HAP-1 (cell line): ENCODE measurements at regions not wholly inside any gene's neighbourhood (a gene's known extent, or its start where the extent isn't known, plus 50 kb on each side); places are given as distances from the start of the nearest gene placed in this dataset.

Experiments used
- DNase-seq, 2 experiments: peaks; one replicate each; pipeline ENCODE4 v3.0.0-alpha.2; 2016 to 2020; ENCODE audit warnings: low spot score in 2 of 2
- H3K27me3 ChIP-seq: fragments of 250-450 bp; sonication (Bioruptor Pico); 2 replicates; pipeline ENCODE4 v1.5.1; 2020; ENCODE audit warnings: low read depth, mild to moderate bottlenecking, moderate library complexity
- H3K36me3 ChIP-seq: fragments of 250-450 bp; sonication (Bioruptor Pico); replicated peaks from 2 replicates; pipeline ENCODE4 v1.5.1; 2020; ENCODE audit warnings: mild to moderate bottlenecking
- H3K4me1 ChIP-seq: fragments of 250-450 bp; sonication (Bioruptor Pico); 2 replicates; pipeline ENCODE4 v1.5.1; 2020; ENCODE audit warnings: mild to moderate bottlenecking
- H3K4me3 ChIP-seq: fragments of 250-450 bp; sonication (Bioruptor Pico); 2 replicates; pipeline ENCODE4 v1.5.1; 2020; ENCODE audit warnings: mild to moderate bottlenecking, moderate library complexity
- H3K9me3 ChIP-seq: fragments of 250-450 bp; sonication (Bioruptor Pico); 2 replicates; pipeline ENCODE4 v1.5.1; 2020; ENCODE audit warnings: mild to moderate bottlenecking, moderate library complexity
- in situ Hi-C: fragments of 300-500 bp; cut with MboI; formaldehyde crosslinking; loops from 3 replicates; pipeline ENCODE4 v1.14.3; 2020; ENCODE audit warnings: low sequenced_read_pairs, inconsistent platforms, mixed read lengths

- no peak for DNase-seq
- H3K9me3 ChIP-seq = no peaks in the 10 kb centered on the region
- no peaks in the 10 kb centered on the region for H3K36me3 ChIP-seq
- no peak overlapping the region for H3K4me3 ChIP-seq
- no peaks in the 10 kb centered on the region for H3K27me3 ChIP-seq
- in situ Hi-C loops = no loop called here
- H3K4me1 ChIP-seq = no peaks in the 10 kb centered on the region
Measured at GRCh38 chr3:104132566-104133403, 1233.9 kb upstream of the ALCAM start.

GRCh38 chr3:104133630-104134029 is 1233.1 kb upstream of the ALCAM start:
- H3K4me1 ChIP-seq = no peaks in the 10 kb centered on the region
- in situ Hi-C loops = no loop called here
- no peak for DNase-seq
- no peaks in the 10 kb centered on the region for H3K36me3 ChIP-seq
- no peaks in the 10 kb centered on the region for H3K9me3 ChIP-seq
- H3K27me3 ChIP-seq = no peaks in the 10 kb centered on the region
- H3K4me3 ChIP-seq = no peak overlapping the region

- Histone ChIP-seq H3K36me3 (no peaks in the 10 kb centered on the region), H3K9me3 (no peaks in the 10 kb centered on the region), H3K27me3 (no peaks in the 10 kb centered on the region), H3K4me3 (no peak overlapping the region), H3K4me1 (no peaks in the 10 kb centered on the region)
- in situ Hi-C loops = no loop called here
- no peak for DNase-seq
Measured at GRCh38 chr3:104137116-104137515, 1229.6 kb upstream of the ALCAM start.

GRCh38 chr3:104145164-104145563 is 1221.5 kb upstream of the ALCAM start:
- no peaks in the 10 kb centered on the region for H3K4me1 ChIP-seq
- in situ Hi-C loops = no loop called here
- H3K4me3 ChIP-seq = no peak overlapping the region
- DNase-seq = no peak
- H3K9me3 ChIP-seq = no peaks in the 10 kb centered on the region
- no peaks in the 10 kb centered on the region for H3K27me3 ChIP-seq
- H3K36me3 ChIP-seq = no peaks in the 10 kb centered on the region

- H3K27me3 ChIP-seq = no peaks in the 10 kb centered on the region
- no peak for DNase-seq
- no peaks in the 10 kb centered on the region for H3K9me3 ChIP-seq
- no peaks in the 10 kb centered on the region for H3K36me3 ChIP-seq
- H3K4me1 ChIP-seq = no peaks in the 10 kb centered on the region
- in situ Hi-C loops = no loop called here
- H3K4me3 ChIP-seq = no peak overlapping the region
Measured at GRCh38 chr3:104149154-104149553, 1217.6 kb upstream of the ALCAM start.

GRCh38 chr3:104150724-104151123 is 1216.0 kb upstream of the ALCAM start:
- in situ Hi-C loops = no loop called here
- Histone ChIP-seq H3K36me3 (no peaks in the 10 kb centered on the region), H3K4me3 (no peak overlapping the region), H3K4me1 (no peaks in the 10 kb centered on the region), H3K27me3 (no peaks in the 10 kb centered on the region), H3K9me3 (no peaks in the 10 kb centered on the region)
- no peak for DNase-seq

GRCh38 chr3:104154896-104155295 is 1211.8 kb upstream of the ALCAM start:
- in situ Hi-C loops = no loop called here
- no peaks in the 10 kb centered on the region for H3K27me3 ChIP-seq
- DNase-seq = no peak
- H3K4me1 ChIP-seq = no peaks in the 10 kb centered on the region
- H3K4me3 ChIP-seq = no peak overlapping the region
- H3K36me3 ChIP-seq = no peaks in the 10 kb centered on the region
- H3K9me3 ChIP-seq = no peaks in the 10 kb centered on the region

GRCh38 chr3:104165866-104166265 is 1200.8 kb upstream of the ALCAM start:
- Histone ChIP-seq H3K4me3 (no peak overlapping the region), H3K36me3 (no peaks in the 10 kb centered on the region), H3K27me3 (no peaks in the 10 kb centered on the region), H3K4me1 (no peaks in the 10 kb centered on the region), H3K9me3 (no peaks in the 10 kb centered on the region)
- in situ Hi-C loops = no loop called here
- no peak for DNase-seq

- Histone ChIP-seq H3K4me3 (no peak overlapping the region), H3K27me3 (no peaks in the 10 kb centered on the region), H3K9me3 (no peaks in the 10 kb centered on the region), H3K36me3 (no peaks in the 10 kb centered on the region), H3K4me1 (no peaks in the 10 kb centered on the region)
- in situ Hi-C loops = no loop called here
- no peak for DNase-seq
Measured at GRCh38 chr3:104168386-104168785, 1198.3 kb upstream of the ALCAM start.

- Histone ChIP-seq H3K27me3 (no peaks in the 10 kb centered on the region), H3K4me3 (no peak overlapping the region), H3K4me1 (no peaks in the 10 kb centered on the region), H3K9me3 (no peaks in the 10 kb centered on the region), H3K36me3 (no peaks in the 10 kb centered on the region)
- in situ Hi-C loops = no loop called here
- no peak for DNase-seq
Measured at GRCh38 chr3:104175696-104176095, 1191.0 kb upstream of the ALCAM start.

- Histone ChIP-seq H3K36me3 (no peaks in the 10 kb centered on the region), H3K27me3 (no peaks in the 10 kb centered on the region), H3K4me1 (no peaks in the 10 kb centered on the region), H3K9me3 (no peaks in the 10 kb centered on the region), H3K4me3 (no peak overlapping the region)
- DNase-seq = no peak
- in situ Hi-C loops = no loop called here
Measured at GRCh38 chr3:104176706-104177105, 1190.0 kb upstream of the ALCAM start.

- H3K36me3 ChIP-seq = no peaks in the 10 kb centered on the region
- no peaks in the 10 kb centered on the region for H3K9me3 ChIP-seq
- in situ Hi-C loops = no loop called here
- no peaks in the 10 kb centered on the region for H3K4me1 ChIP-seq
- no peak for DNase-seq
- H3K4me3 ChIP-seq = no peak overlapping the region
- no peaks in the 10 kb centered on the region for H3K27me3 ChIP-seq
Measured at GRCh38 chr3:104178680-104179079, 1188.0 kb upstream of the ALCAM start.

GRCh38 chr3:104180906-104181305 is 1185.8 kb upstream of the ALCAM start:
- Histone ChIP-seq H3K27me3 (no peaks in the 10 kb centered on the region), H3K4me1 (no peaks in the 10 kb centered on the region), H3K9me3 (no peaks in the 10 kb centered on the region), H3K4me3 (no peak overlapping the region), H3K36me3 (no peaks in the 10 kb centered on the region)
- no peak for DNase-seq
- in situ Hi-C loops = no loop called here

- no peak for DNase-seq
- Histone ChIP-seq H3K27me3 (no peaks in the 10 kb centered on the region), H3K4me1 (no peaks in the 10 kb centered on the region), H3K4me3 (no peak overlapping the region), H3K36me3 (no peaks in the 10 kb centered on the region), H3K9me3 (no peaks in the 10 kb centered on the region)
- in situ Hi-C loops = no loop called here
Measured at GRCh38 chr3:104190681-104191080, 1176.0 kb upstream of the ALCAM start.

- no peak overlapping the region for H3K4me3 ChIP-seq
- H3K9me3 ChIP-seq = no peaks in the 10 kb centered on the region
- DNase-seq = no peak
- in situ Hi-C loops = no loop called here
- no peaks in the 10 kb centered on the region for H3K36me3 ChIP-seq
- H3K4me1 ChIP-seq = no peaks in the 10 kb centered on the region
- no peaks in the 10 kb centered on the region for H3K27me3 ChIP-seq
Measured at GRCh38 chr3:104198131-104198530, 1168.6 kb upstream of the ALCAM start.
